Activated effector memory CD4-positive, alpha-beta T cell treated with anti-CD3 and anti-CD28 coated beads, Interleukin-2, amount 50 U/mL, for 16 hours (primary cell): ENCODE measurements at regions not wholly inside any gene's neighbourhood (a gene's known extent, or its start where the extent isn't known, plus 50 kb on each side); places are given as distances from the start of the nearest gene placed in this dataset.
"Not testable (repeated sequence)": the region's sequence is repeated elsewhere in the genome, so short reads cannot be mapped to it uniquely, and the experiment has no call there.

Source experiments
- DNase-seq: peaks from one replicate; pipeline ENCODE4 v3.0.0-alpha.2; 2020

DNA sequence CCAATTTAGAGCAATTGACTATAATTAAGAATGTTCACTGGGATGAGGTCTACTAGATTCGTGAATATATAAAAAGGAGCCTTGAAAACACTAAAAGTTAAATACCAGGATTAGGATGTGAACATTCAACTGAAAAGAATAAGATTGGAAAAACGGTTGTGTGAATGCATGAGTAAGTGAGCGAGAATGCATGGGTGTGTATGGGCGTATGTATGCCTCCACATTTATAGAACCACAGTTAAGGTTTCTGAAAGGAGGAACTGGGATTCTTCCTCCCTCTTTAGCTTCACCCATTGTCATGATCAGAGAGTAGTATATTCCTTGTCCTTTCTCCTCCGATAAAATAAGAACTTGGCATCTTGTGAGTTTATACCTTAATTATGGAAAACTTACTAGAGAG, 151.1 kb upstream of the UBE2E3 start:
- DNase-seq, result no peak

DNA sequence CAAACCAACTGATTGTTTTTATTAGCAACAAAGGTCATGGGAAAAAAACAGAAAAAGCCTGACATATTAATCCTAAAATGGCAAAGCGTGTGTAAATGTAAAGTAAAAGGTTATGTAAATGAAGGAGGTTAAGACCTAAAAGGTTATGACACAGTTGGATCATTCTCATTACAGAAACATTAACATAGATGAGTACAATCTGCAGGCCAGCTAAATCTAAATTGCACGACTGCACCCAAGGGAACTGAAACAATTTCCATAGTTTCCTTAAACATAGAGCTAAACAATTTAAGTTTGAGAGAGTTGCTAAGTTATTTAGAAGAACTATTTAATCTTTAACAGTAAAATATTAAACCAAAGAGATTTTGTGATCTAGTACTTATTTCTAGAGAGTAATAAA, 151.6 kb upstream of the UBE2E3 start:
- DNase-seq, result no peak

DNA sequence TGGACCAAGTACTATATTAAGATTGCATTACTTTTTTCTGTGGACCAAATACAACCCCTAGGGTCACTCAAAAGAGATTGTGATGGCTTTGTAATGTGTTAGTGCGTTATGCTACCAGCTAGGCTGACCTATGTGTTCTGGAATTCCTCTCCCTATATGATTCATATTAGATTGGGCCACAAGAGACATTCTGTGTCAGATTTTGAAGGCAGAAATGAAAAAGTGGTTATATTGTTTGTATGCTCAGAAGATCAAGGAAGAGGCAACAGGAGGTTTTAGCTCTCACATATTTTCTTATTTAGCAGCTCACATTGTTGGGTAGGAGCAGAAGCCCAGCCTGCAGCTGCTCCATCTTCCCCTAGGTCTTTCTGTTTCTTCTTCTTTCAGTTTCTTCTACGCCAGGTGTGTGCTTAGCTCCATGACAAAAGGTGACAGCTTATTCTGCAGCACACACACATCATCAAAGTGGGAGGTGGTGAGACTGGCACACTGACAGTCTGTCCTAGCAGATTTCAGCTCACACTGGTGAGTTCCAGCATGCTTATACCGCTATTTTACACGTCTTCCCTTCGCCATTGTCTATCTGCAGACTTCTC, 156.8 kb upstream of the UBE2E3 start:
- no peak for DNase-seq

DNA sequence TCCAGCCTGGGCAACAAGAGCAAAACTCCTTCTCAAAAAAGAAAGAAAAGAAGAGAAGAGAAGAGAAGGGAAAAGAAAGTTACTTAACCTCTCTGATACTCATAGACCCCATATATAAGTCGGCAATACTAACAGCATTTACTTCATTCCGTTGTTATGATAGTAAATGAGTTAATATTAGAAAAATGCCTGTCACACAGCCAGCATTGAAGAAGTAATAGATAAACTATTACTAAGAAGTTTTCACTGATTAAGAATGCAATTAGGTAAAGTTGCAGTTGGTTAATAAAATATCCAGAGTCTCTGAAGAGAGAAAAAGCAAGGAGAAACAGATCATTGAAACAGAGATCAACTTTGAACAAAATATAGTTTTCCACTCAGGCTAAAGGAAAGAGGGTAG, 161.3 kb upstream of the UBE2E3 start:
- DNase-seq, result no peak

DNA sequence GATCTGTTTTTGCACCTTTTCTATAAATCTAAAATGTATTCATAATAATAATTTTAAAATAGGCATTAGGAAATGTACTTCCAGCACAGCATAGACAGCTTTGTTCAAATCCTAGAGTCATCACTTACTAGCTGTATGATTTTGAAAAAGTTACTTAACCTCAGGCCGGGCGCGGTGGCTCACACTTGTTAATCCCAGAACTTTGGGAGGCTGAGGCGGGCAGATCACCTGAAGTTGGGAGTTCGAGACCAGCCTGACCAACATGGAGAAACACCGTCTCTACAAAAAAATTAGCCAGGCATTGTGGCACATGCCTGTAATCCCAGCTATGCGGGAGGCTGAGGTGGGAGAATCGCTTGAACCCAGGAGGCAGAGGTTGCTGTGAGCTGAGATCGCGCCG, 161.7 kb upstream of the UBE2E3 start:
- not testable (repeated sequence) for DNase-seq

DNA sequence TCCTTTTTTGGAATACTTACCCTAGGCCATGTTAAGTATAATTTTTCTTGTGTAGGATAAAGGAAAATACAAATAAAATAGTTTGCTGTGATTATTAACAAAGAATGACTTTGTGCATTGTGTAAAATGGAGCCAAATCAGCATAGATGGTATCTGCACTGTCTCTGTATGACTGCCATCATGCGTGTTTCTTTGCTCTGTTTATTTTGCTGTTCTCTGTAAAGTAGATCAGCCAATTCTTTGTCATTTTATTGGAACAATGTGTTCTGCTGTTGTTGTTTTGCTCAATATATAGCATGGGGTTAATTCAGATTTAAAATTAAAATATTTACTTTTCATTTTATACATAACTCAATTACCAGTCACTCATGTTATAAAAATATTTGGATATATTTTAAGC, 181.3 kb upstream of the UBE2E3 start:
- no peak for DNase-seq

DNA sequence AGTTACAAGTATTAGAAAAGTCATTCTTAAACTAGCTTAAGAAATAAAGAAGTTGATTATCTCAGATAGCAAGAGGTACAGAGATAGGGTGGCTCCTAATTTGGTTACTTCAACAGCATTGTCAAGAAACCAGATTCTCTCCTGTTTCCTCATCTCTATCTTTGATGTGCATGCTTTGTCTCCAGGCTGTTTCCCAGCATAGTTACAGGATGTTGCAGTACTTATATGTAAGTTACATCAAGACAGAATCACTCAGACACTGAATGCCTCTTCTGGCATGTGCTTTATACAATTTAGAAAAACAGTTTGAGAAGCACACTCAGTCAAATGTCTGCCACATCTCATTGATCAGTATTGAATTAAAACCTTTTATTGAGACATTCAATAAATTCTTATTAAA, 189.5 kb upstream of the UBE2E3 start:
- DNase-seq, result no peak

DNA sequence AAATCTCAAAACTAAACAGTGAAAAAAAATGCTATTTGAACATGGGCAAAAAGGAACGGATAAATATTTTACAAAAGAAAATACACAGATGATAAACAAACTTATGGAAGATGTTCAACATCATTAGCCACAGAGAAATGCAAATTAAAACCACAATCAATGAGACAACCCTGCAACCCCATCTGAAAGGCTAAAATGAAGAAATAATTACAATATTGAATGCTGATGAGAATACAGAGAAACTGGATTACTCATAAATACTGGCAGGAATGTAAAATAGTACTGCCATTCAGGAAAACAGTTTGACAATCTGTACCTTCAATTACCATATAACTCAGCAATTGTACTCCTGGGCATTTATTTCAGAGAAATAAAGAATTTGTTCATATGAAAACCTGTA, 193.1 kb upstream of the UBE2E3 start:
- DNase-seq, result no peak

DNA sequence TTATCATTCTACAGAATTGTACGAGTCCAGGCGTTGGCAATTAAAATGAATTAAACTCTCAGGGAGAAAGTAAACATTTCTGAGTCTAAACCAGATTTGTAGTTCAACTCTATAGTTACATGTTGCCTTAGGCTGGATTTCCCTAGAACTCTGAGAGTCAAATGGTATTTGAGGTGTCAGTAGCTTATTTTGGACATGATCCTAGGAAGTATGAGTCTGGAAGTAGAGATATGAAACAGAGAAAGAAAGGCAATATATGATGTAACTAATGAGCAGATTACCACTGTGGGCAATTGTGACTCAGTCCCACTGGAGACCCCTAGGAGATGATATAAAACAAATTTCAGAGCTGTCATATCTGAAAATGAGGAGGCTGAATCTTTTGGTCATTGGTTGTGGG, 199.1 kb upstream of the UBE2E3 start:
- DNase-seq, result no peak

DNA sequence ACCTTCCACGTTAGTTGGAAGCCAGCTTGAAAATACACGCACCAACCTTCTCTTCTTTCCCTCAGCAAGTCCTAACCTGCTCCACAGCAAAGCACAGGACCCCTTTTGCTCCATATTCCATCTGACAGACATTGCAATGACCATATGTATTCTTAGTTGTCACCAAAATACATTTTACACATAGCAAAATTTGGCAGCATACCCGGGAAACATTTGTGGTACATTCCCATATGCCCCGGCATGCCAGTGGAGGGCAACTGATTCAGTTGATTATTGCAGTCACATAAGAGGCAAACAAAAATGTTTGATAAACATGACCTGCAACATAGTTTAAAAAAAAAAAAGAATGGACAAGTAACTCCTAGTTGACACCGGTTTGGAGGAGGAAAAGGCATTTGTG, 202.1 kb upstream of the UBE2E3 start:
- DNase-seq, result no peak

DNA sequence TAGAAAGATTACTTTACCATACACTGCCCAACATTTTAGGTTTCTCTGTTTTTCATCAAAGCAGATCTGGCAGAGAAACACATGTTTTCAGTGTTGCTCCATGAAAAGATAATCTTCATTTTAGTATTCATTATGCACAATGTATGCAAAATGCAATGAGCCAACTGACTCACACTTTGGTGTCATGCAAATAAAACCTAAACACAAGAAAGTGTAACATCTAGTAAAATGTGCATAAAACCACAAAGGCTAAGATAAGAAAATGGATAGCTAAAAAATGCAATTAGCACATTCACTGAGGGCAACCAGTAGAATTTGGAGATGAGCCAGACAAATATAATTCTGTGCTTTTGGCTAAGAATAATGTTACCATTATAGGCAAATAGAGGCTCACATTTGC, 203.5 kb upstream of the UBE2E3 start:
- DNase-seq, result no peak

DNA sequence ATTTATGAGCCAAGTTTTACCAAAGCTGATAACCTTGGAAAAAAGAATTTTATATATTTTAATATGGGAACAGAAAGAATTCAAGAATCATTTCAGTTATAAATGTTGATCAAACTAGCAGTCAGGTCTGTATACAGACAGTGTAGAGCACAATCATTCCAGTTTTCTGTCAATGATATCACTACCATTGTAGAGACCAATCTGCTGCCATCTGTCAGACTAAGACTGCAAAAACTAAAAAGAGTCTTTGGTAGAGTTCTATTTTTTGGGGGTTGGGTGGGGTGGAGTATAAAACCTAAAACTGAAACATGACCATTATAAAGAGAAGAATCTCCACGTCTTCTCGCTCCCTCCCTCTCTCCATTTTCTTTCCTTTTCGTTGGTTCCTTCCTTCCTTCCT, 204.7 kb upstream of the UBE2E3 start:
- DNase-seq, result no peak

DNA sequence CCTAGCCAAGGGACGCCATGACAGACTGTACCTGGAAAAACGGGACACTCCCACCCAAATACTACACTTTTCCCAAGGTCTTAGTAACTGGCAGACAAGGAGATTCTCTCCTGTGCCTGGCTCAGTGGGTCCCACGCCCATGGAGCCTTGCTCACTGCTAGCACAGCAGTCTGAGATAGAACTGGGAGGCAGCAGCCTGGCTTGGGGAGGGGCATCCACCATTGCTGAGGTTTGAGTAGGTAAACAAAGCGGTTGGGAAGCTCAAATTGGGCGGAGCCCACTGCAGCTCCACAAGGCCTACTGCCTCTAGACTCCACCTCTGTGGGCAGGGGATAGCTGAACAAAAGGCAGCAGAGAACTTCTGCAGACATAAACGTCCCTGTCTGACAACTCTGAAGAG, 215.1 kb upstream of the UBE2E3 start:
- not testable (repeated sequence) for DNase-seq

DNA sequence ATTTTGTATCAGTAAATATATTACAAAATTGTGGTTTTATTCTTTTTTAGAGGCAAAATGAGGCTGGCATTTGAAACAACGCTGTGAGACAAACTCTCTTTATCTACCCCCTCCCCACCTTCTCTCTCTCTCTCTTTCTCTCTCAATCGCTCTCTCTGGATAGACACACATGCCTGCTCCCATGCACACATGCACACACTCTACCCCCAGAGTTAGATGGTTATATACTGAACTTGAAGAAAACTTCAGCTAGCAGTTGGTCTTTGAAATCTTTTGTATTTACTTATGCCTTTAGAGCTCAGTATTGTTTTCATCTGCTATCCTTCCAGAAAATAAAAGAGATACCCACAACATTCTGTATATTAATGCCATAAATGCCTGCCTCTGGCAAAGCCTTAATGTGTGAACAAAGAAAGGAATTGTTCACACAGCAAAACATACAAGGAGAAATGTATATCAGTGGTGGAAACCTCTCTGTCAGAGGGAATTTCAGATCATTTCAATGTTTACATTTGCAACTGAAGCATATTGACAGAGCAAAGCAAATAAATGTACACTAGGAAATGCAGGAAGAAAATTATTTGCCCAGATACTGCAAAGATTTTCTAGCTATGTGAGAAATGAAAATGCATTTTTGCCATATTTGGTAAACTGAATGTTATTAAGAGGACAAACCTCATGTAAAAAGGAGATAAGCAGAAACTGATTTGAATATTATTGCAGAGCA, 217.0 kb upstream of the UBE2E3 start:
- DNase-seq, result no peak

DNA sequence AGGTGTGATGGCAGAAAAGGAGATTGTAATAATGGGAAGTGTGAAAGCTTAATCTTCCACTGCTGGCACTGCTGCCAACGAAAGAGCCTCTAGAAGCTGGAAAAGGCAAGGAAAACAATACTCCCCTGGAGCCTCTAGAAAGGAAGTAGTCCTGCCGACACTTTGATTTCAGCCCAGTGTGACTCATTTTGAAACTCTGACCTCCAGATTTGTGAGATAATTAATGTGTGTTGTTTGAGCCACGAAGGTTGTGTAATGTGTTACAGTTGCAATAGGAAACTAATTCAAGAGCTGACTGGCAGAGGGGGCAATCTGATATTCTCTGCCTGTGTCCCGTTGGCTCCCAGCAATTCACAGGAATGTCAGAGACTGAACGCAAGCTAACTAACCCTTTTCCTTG, 219.2 kb upstream of the UBE2E3 start:
- no peak for DNase-seq

DNA sequence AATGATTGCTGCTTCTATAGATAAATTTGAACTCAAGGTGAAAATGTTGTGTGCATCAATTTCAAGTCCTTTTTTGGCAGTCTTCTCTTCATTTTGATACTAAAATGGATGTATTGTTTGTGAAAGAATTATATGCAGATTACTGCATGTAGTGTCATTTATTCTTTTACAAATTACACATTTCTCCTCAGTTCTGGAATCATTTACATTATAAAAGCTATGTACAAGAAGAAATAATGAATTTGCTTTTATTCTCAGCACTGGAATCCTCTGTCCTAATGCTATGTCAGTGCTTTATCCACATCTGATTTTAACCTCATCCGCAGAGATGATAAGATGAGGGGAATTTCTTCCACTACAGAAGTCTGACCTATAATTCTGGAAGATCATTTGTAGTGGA, 220.8 kb upstream of the UBE2E3 start:
- no peak for DNase-seq

DNA sequence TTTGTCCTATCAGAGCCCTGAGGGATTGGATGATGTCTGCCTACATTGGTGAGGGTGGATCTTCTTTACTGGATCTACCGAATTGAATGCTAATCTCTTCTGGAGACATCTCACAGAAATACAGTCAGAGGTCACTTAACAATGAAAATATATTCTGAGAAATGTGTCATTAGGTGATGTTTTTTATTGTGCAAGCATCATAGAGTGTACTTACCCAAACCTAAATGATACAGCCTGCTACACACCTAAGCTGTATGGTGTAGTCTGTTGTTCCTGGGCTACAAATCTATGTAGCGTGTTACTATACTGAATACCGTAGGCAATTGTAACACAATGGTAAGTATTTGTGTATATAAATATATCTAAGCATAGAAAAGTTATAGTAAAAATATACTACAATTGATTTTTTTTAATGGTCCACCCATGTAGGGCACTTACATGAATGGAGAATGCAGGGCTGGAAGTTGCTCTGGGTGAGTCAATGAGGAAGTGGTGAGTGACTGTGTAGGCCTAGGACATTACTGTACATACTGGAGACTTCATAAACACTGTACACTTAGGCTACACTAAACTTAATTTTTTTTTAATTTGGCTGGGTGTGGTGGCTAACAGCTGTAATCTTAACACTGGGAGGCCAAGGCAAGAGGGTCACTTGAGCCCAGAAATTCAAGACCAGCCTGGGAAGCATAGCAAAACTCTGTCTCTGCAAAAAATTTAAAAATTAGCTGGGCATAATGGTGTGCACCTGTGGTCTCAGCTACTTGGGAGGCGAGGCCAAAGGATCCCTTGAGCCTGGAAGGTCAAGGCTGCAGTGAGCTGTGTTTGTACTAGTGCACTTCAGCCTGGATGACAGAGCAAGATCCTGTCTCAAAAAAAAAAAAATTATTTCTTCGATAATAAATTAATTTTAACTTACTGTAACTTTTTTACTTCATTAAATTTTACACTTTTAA, 226.3 kb upstream of the UBE2E3 start:
- no peak for DNase-seq

DNA sequence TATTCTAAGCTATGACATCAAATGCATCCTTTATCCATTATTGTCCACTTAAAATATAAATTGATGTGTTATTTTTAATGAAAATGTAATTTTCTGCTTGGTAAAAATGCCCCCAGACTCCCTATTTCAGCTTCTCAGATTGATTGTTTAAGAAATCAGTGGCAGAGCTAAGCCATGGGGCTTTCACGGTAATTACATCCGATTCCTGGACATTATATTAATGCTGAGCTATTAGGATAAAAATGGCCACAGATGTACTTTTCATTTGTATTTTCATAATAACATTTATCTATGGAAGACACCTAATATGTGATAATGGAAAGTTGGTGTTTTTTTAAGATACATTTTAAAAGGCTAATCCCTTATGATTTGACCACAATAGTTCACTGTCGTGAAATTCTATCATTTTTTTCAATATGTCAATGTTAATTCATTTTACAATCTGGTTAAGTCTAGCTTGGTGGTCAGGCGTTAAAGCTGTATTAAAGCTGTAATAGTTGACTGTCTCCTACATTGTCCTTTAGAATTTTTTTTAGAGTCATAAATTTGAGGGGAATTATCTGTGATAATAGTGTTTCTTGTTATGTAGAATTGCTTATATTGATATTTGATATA, 229.0 kb upstream of the UBE2E3 start:
- no peak for DNase-seq

DNA sequence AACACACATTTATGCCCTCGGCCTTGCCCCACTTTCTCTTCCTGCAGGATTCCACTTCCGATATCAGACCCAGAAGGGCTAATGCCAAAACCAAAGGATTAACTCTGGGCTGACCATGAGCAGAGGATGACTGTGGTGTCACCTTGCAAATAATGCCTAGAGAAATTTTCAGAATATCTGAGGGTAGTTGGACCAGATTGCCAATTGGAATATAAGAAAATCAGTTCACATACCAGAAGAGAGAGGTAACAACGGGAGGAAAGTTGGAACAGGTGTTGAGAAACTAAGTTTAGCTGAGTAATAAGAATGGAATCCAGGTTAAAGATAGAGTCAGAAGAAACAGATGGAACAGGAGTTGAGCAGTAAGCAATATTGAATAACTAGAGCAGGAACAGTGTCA, 232.7 kb upstream of the UBE2E3 start:
- DNase-seq, result no peak

DNA sequence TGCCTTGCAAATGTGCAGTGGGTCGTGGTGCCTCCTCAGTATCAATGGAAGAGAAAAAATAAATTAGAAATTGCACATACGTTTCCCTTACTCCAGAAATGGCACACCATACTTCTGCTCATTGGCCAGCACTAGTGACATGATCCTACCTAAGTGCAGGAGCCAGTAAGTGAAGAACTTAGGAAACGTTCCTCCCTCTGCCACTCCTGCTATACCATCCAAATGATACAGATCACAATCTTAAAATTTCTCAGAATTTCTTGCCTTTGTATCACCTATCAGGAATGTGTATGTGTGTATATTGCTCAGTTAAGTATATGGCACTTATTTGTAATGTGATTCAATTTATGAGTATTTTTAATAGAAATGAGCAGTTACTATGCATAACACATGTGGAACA, 237.0 kb upstream of the UBE2E3 start:
- no peak for DNase-seq

DNA sequence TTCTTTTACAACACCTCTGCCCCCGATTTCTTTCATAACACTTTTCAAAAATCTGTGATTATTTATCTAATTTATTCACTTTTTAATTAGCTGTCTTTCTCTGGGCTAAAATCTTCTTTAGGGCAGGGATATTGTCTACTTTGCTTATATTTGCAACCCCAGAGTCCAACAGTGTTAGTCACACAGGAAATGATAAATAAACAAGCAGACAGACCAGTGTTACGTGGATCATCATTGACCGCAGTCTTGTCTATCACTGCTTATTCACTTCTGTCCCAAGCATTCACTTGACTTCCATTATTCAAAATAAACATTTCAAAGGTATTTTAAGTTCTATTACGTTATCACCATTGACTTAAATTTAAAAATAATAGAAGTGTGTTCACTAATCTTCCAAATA, 237.6 kb upstream of the UBE2E3 start:
- DNase-seq, result no peak

DNA sequence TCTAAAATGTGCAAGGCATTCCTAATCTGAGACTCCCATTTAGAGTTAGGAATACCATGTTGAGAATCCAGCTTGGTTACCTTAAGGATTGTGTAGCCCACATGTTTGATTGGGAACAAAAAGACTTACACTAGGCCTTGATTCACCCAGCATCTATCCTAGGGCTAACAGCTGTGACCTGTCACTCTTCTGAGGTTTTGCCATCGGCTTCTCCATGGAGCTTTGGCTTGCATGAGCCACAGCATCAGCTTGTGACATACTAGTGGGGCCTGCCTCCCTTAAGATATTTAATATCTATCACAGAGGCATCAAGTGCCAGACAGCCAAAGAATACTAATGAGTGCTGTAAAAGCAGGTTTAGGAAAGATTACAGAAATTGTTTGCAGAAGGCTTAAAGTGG, 241.3 kb upstream of the UBE2E3 start:
- DNase-seq, result no peak

DNA sequence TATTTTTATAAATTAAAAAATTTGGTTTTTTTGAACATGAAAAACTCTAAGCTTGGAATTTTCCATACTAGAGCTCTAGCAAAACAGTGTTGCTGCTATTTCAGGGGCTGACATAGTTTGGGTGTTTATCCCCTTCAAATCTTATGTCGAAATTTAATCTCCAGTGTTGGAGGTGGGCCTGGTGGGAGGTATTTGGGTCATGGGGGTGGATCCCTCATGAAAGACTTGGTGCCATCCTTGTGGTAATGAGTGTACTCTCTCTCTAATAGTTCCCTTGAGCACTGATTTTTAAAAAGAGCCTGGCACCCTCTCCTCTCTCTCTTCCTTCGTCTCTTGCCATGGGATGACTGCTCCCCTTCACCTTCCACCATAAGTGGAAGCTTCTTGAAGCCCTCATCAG, 244.6 kb upstream of the UBE2E3 start:
- DNase-seq, result no peak

DNA sequence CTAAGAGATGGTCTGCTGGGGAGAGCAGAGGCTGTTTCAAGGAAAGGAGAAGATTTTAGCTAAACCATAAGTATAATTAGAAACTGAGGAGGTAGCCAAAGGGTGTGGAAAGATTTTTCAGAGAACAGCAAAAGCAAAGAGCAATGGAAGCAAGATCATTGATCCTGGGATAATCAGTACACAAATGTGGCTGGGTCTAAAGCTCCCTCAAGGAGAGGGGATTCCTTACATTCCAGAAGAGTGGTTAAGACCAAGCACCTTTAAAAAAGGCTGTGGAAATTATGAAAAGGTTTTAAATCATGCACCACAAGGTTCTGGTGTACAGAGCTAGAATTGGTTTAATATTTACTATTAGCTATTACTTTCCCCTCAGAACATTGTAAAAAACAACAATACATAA, 246.0 kb upstream of the UBE2E3 start:
- DNase-seq, result no peak
